Mucosa of descending colon (tissue), 3 donors: ENCODE measurements at regions not wholly inside any gene's neighbourhood (a gene's known extent, or its start where the extent isn't known, plus 50 kb on each side); places are given as distances from the start of the nearest gene placed in this dataset.

ENCODE experiments used
- ATAC-seq: fragments of 200-7000 bp; cut with Tn5 transposase; one replicate; pipeline ENCODE4 v1.9.1; 2020; ENCODE audit warnings: mild to moderate bottlenecking, moderate library complexity
- DNase-seq, 3 donors: peaks; one replicate each; pipeline ENCODE4 v3.0.0-alpha.2; 2020
- H3K36me3 ChIP-seq: fragments of 200-600 bp; one replicate; pipeline ENCODE4 v1.8.0; 2021; ENCODE audit warnings: low read depth, mild to moderate bottlenecking
- H3K4me1 ChIP-seq: fragments of 200-600 bp; one replicate; pipeline ENCODE4 v1.8.0; 2021; ENCODE audit warnings: low read depth, mild to moderate bottlenecking
- H3K4me3 ChIP-seq: fragments of 200-600 bp; one replicate; pipeline ENCODE4 v1.8.0; 2021; ENCODE audit warnings: mild to moderate bottlenecking
- H3K9me3 ChIP-seq: fragments of 200-600 bp; one replicate; pipeline ENCODE4 v1.8.0; 2021; ENCODE audit warnings: mild to moderate bottlenecking
- CTCF ChIP-seq: fragments of 200-600 bp; IDR thresholded peaks from one replicate; pipeline ENCODE4 v1.8.0; 2022; ENCODE audit warnings: antibody characterized with exemption, mild to moderate bottlenecking
- intact Hi-C, 2 donors: fragments of 100-400 bp; cut with DNase I in 1 of 2; cut with micrococcal nuclease in 1 of 2; formaldehyde crosslinking; loops; one replicate each; pipeline versions ENCODE4 v1.11.0 to v1.11.1; 2022; cut with DNase I, micrococcal nuclease
- donor health status: DM: no; HTN: no; CAD: no; lungs with moderate emphysema.
- donor health status: DM: no; HTN: no; CAD: no.
- donor health status: DM: no; HTN: yes; CAD: no.

DNA sequence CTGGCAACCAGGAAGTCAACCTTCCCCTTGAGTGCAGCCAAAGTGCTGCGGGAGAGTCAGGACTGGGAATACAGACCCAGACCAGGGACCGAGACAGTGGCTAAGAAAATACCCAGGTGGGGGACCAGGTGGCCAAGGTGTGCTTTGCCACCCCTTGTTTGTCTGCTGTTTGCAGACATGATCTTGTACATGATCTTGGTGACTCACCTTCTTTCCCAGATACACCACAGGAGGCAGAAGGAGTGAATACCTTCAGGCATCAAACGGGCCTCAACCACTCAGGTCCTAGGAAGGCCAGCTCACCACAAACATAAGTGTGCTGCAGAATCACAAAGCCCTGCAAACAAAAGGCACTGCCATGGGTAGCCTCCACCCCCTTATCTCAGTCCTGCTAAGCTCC is 62.0 kb downstream of the CNGA2 start:
- DNase-seq (no peak), ATAC-seq (no peak)
- no peaks in the 10 kb centered on the region for H3K36me3 ChIP-seq
- H3K4me3 ChIP-seq: no peak overlapping the region
- H3K9me3 ChIP-seq: no peaks in the 10 kb centered on the region
- intact Hi-C loops: no loop called here
- H3K4me1 ChIP-seq: no peaks in the 10 kb centered on the region
- no peak for TF ChIP-seq CTCF

GRCh38 chrX:151801980-151802379 is 67.4 kb downstream of the CNGA2 start:
- no peak for TF ChIP-seq CTCF
- Histone ChIP-seq H3K36me3 (no peaks in the 10 kb centered on the region), H3K9me3 (no peaks in the 10 kb centered on the region), H3K4me3 (no peak overlapping the region), H3K4me1 (no peaks in the 10 kb centered on the region)
- intact Hi-C loops: no loop called here
- ATAC-seq (no peak), DNase-seq (peak in 1 of 3 donors; percentile 4)

GRCh38 chrX:151806967-151807540 is 72.5 kb downstream of the CNGA2 start:
- Histone ChIP-seq H3K36me3 (no peaks in the 10 kb centered on the region), H3K9me3 (no peaks in the 10 kb centered on the region), H3K4me3 (no peak overlapping the region), H3K4me1 (no peaks in the 10 kb centered on the region)
- DNase-seq (no peak), ATAC-seq (no peak)
- intact Hi-C loops: no loop called here
- TF ChIP-seq CTCF: no peak

DNA sequence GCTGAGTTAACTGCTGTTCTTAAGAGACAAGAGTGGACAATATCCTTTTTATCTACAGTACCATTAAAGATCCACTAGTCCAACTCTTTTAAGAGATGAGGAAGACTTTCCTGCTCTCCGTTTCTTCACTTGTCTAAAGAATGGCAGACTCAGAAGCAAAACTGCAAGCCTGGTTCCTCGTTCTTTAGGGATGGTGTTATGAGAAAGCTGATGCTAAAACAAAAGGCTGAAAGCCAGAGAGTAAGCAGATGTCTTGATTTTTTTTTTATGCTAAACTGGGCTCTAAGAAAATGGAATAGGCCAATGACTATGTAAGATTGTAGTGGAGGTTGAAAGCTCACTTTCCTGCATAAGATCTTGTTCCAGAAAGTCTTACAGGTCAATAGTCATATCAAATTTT is 78.1 kb downstream of the CNGA2 start:
- intact Hi-C loops: no loop called here
- no peaks in the 10 kb centered on the region for H3K4me1 ChIP-seq
- TF ChIP-seq CTCF: no peak
- no peaks in the 10 kb centered on the region for H3K9me3 ChIP-seq
- H3K36me3 ChIP-seq: no peaks in the 10 kb centered on the region
- no peak overlapping the region for H3K4me3 ChIP-seq
- DNase-seq (no peak), ATAC-seq (no peak)

GRCh38 chrX:151814767-151815166 is 80.2 kb downstream of the CNGA2 start:
- Histone ChIP-seq H3K9me3 (no peaks in the 10 kb centered on the region), H3K4me3 (no peak overlapping the region), H3K36me3 (no peaks in the 10 kb centered on the region), H3K4me1 (no peaks in the 10 kb centered on the region)
- no peak for TF ChIP-seq CTCF
- intact Hi-C loops: no loop called here
- no peak for DNase-seq
- ATAC-seq: no peak

DNA sequence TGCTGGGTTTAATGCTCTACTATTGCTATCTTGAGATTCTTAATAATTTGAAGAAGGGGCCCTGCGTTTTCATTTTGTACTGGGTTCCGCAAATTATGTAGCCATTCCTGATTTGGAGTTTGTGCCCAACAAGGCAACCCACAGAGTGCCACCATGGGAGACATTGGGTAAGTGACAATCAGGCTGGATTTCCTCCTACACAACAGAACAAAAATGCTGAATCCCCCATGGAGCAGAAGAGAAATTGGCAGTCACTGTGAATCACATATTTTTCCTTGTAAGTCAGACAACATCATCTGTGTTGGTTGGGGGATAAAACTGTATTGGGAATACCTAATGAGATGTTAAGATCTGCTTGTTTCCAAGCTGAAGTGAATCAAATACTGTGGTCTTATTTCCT is 80.9 kb downstream of the CNGA2 start:
- no peak for TF ChIP-seq CTCF
- Histone ChIP-seq H3K4me1 (no peaks in the 10 kb centered on the region), H3K36me3 (no peaks in the 10 kb centered on the region), H3K4me3 (no peak overlapping the region), H3K9me3 (no peaks in the 10 kb centered on the region)
- intact Hi-C loops: no loop called here
- ATAC-seq (no peak), DNase-seq (no peak)
